Suppressor macrophage treated with lipopolysaccharide for 1 hour (primary cell): ENCODE measurements at regions not wholly inside any gene's neighbourhood (a gene's known extent, or its start where the extent isn't known, plus 50 kb on each side); places are given as distances from the start of the nearest gene placed in this dataset.

Experiments
- DNase-seq, 3 donors: peaks; one replicate each; pipeline ENCODE4 v3.0.0-alpha.2; 2020 to 2022

- no peak for DNase-seq
These were observed 610.8 kb downstream of the EPHA4 start for GRCh38 chr2:220961143-220961860.

- no peak for DNase-seq
These were observed 609.5 kb downstream of the EPHA4 start for GRCh38 chr2:220962556-220962955.

GRCh38 chr2:220963076-220963475 lies 609.0 kb downstream of the EPHA4 start:
- no peak for DNase-seq

GRCh38 chr2:220963930-220964329 lies 608.2 kb downstream of the EPHA4 start:
- DNase-seq = no peak

- no peak for DNase-seq
These were observed 605.5 kb downstream of the EPHA4 start for GRCh38 chr2:220966636-220967035.

- no peak for DNase-seq
These were observed 602.8 kb downstream of the EPHA4 start for GRCh38 chr2:220969348-220969747.

GRCh38 chr2:220980966-220981675 lies 591.0 kb downstream of the EPHA4 start:
- no peak for DNase-seq

- no peak for DNase-seq
These were observed 590.2 kb downstream of the EPHA4 start for GRCh38 chr2:220981926-220982325.

GRCh38 chr2:220985561-220985960 lies 586.5 kb downstream of the EPHA4 start:
- DNase-seq = no peak

- DNase-seq = no peak
These were observed 584.3 kb downstream of the EPHA4 start for GRCh38 chr2:220987839-220988238.

- DNase-seq = no peak
These were observed 580.1 kb downstream of the EPHA4 start for GRCh38 chr2:220991972-220992371.

GRCh38 chr2:220994846-220995245 lies 577.3 kb downstream of the EPHA4 start:
- DNase-seq = no peak

GRCh38 chr2:220995581-220995980 lies 576.5 kb downstream of the EPHA4 start:
- no peak for DNase-seq

GRCh38 chr2:220998156-220998555 lies 573.9 kb downstream of the EPHA4 start:
- DNase-seq = no peak

GRCh38 chr2:220999356-220999755 lies 572.7 kb downstream of the EPHA4 start:
- no peak for DNase-seq

- DNase-seq = no peak
These were observed 570.7 kb downstream of the EPHA4 start for GRCh38 chr2:221001381-221001801.

- no peak for DNase-seq
These were observed 569.9 kb downstream of the EPHA4 start for GRCh38 chr2:221002101-221002685.

- DNase-seq = no peak
These were observed 566.8 kb downstream of the EPHA4 start for GRCh38 chr2:221005338-221005737.

- DNase-seq = no peak
These were observed 566.0 kb downstream of the EPHA4 start for GRCh38 chr2:221006084-221006483.

- no peak for DNase-seq
These were observed 555.6 kb downstream of the EPHA4 start for GRCh38 chr2:221016551-221016950.

- DNase-seq = no peak
These were observed 553.8 kb downstream of the EPHA4 start for GRCh38 chr2:221018262-221018661.

- DNase-seq = no peak
These were observed 552.4 kb downstream of the EPHA4 start for GRCh38 chr2:221019668-221020067.

GRCh38 chr2:221022554-221022953 lies 549.5 kb downstream of the EPHA4 start:
- no peak for DNase-seq

- no peak for DNase-seq
These were observed 546.7 kb downstream of the EPHA4 start for GRCh38 chr2:221025398-221025797.
